ENCODE measurements at regions not wholly inside any gene's neighbourhood (a gene's known extent, or its start where the extent isn't known, plus 50 kb on each side); places are given as distances from the start of the nearest gene placed in this dataset.
"Not testable (repeated sequence)": the region's sequence is repeated elsewhere in the genome, so short reads cannot be mapped to it uniquely, and the experiment has no call there.

DNA sequence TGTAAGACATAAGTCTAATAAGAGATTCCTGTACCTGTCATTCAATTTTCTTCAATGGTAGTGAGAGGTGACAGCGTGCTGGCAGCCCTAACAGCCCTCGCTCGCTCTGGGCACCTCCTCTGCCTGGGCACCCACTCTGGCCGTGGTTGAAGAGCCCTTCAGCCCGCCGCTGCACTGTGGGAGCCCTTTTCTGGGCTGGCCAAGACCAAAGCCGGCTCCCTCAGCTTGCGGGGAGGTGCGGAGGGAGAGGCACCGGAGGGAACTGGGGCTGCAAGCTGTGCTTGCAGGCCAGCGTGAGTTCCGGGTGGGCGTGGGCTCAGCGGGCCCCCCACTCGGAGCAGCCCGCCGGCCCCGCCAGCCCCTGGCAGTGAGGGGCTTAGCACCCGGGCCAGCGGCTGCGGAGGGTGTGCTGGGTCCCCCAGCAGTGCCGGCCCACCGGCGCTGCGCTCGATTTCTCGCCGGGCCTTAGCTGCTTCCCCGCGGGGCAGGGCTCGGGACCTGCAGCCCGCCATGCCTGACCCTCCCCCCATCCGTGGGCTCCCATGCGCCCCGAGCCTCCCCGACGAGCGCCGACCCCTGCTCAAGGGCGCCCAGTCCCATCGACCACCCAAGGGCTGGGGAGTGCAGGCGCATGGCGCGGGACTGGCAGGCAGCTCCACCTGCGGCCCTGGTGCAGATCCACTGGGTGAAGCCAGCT lies 816.6 kb upstream of the TENM4 start:
- H4K8ac ChIP-seq (ENCODE audit: low read length); H3K4ac ChIP-seq (ENCODE audit: low read depth in 1 of 2, low read length in 2 of 2); H3K27ac ChIP-seq (ENCODE audit: low read length, poor library complexity, severe bottlenecking); DNase-seq; H3K4me1 ChIP-seq (ENCODE audit: control insufficient read depth, insufficient read depth, low read depth, low read length); H3K14ac ChIP-seq (ENCODE audit: low read length in 2 of 2); H3K18ac ChIP-seq (ENCODE audit: low read depth in 1 of 2, low read length in 2 of 2); H2AFZ ChIP-seq (ENCODE audit: low read depth, low read length); H3K23ac ChIP-seq (ENCODE audit: low read length in 2 of 2); H2BK12ac ChIP-seq (ENCODE audit: low read length in 2 of 2); H3K27me3 ChIP-seq (ENCODE audit: control insufficient read depth in 1 of 2, insufficient read depth in 1 of 2, low read length in 2 of 2); H3K79me1 ChIP-seq (replicated peaks; ENCODE audit: low read length, poor library complexity, severe bottlenecking); H4K91ac ChIP-seq (ENCODE audit: low read length); H3K9me3 ChIP-seq (ENCODE audit: control insufficient read depth, low read length); H2AK5ac ChIP-seq (ENCODE audit: low read length, severe bottlenecking); H2BK5ac ChIP-seq (ENCODE audit: low read depth, low read length, poor library complexity, severe bottlenecking); H3K36me3 ChIP-seq (ENCODE audit: control insufficient read depth in 1 of 2, insufficient read depth in 2 of 2, low read depth in 1 of 2, low read length in 2 of 2); H3K4me2 ChIP-seq (ENCODE audit: low read length, poor library complexity, severe bottlenecking); H3K4me3 ChIP-seq (ENCODE audit: insufficient read depth in 1 of 2, low read depth in 1 of 2, low read length in 2 of 2); H2BK15ac ChIP-seq (ENCODE audit: low read depth, poor library complexity, severe bottlenecking); H3K9ac ChIP-seq (ENCODE audit: low read length); H2BK120ac ChIP-seq (ENCODE audit: low read depth, low read length): not testable (repeated sequence)
- 96% methylated on average over 35 of the region's 45 CpGs for WGBS

DNA sequence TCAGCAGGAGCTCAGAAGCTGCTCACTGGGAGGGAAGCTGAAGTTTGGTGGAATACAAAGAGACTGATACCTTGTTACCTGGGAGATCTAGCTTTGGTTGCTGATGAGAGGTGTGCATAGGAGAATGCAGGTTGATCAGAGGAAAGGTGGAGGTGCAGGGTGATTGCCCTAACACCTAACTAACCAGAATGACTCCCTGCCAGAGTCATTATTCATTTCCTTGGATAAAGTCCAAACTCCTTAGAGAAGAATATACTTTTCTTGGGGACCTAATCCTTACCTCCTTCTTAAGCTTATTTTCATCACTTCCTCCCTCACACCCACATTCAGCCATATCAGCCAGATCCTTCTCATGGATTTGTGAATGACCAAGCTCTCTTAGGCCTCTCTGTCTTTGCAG lies 814.2 kb upstream of the TENM4 start:
- H3K27me3 ChIP-seq (ENCODE audit: control insufficient read depth in 1 of 2, insufficient read depth in 1 of 2, low read length in 2 of 2): no peaks in the 10 kb centered on the region
- H3K23ac ChIP-seq (ENCODE audit: low read length in 2 of 2): no peak overlapping the region

DNA sequence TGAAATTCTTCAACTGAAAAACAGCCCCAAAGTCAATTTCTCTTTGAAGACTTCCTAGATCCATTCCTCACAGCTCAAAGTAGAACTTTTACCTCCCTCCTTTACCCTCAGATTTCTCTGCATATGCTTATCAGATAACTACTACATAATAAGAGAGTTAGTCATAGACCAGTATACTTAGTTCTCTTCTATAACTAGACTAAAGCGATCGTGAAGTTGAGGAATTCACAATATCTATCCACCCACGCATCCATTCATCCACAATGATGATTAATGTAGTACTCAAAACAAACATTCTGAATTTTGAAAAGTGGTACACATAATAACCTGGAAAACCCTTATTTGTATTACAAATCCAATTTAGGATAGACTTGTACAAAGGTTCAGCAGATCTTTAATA lies 800.9 kb upstream of the TENM4 start:
- Histone ChIP-seq H3K27ac (ENCODE audit: low read length, poor library complexity, severe bottlenecking) (no peak overlapping the region), H2BK120ac (ENCODE audit: low read depth, low read length) (no peak overlapping the region), H4K8ac (ENCODE audit: low read length) (no peak overlapping the region), H3K4me1 (ENCODE audit: control insufficient read depth, insufficient read depth, low read depth, low read length) (no peaks in the 10 kb centered on the region), H3K9ac (ENCODE audit: low read length) (no peak overlapping the region), H2AFZ (ENCODE audit: low read depth, low read length) (no peak overlapping the region), H3K9me3 (ENCODE audit: control insufficient read depth, low read length) (peaks cover 4% of the 10 kb centered on the region), H3K14ac (ENCODE audit: low read length in 2 of 2) (no peak overlapping the region), H3K4me3 (ENCODE audit: insufficient read depth in 1 of 2, low read depth in 1 of 2, low read length in 2 of 2) (no peak overlapping the region), H3K23ac (ENCODE audit: low read length in 2 of 2) (no peak overlapping the region), H3K4ac (ENCODE audit: low read depth in 1 of 2, low read length in 2 of 2) (no peak overlapping the region), H4K91ac (ENCODE audit: low read length) (no peak overlapping the region), H3K4me2 (ENCODE audit: low read length, poor library complexity, severe bottlenecking) (no peak overlapping the region), H2BK12ac (ENCODE audit: low read length in 2 of 2) (no peak overlapping the region), H3K36me3 (ENCODE audit: control insufficient read depth in 1 of 2, insufficient read depth in 2 of 2, low read depth in 1 of 2, low read length in 2 of 2) (no peaks in the 10 kb centered on the region), H2BK5ac (ENCODE audit: low read depth, low read length, poor library complexity, severe bottlenecking) (no peak overlapping the region), H3K27me3 (ENCODE audit: control insufficient read depth in 1 of 2, insufficient read depth in 1 of 2, low read length in 2 of 2) (no peaks in the 10 kb centered on the region), H3K79me1 (replicated peaks; ENCODE audit: low read length, poor library complexity, severe bottlenecking) (no peaks in the 10 kb centered on the region), H2BK15ac (ENCODE audit: low read depth, poor library complexity, severe bottlenecking) (no peak overlapping the region), H2AK5ac (ENCODE audit: low read length, severe bottlenecking) (no peak overlapping the region), H3K18ac (ENCODE audit: low read depth in 1 of 2, low read length in 2 of 2) (no peak overlapping the region)
- no peak for DNase-seq
- 30% methylated on average over 2 of the region's 3 CpGs for WGBS

More for the DNA sequence above, 814.2 kb upstream of the TENM4 start:
- Histone ChIP-seq H3K4me3 (ENCODE audit: insufficient read depth in 1 of 2, low read depth in 1 of 2, low read length in 2 of 2) (no peak overlapping the region), H2AFZ (ENCODE audit: low read depth, low read length) (no peak overlapping the region), H2AK5ac (ENCODE audit: low read length, severe bottlenecking) (no peak overlapping the region), H4K8ac (ENCODE audit: low read length) (no peak overlapping the region), H2BK120ac (ENCODE audit: low read depth, low read length) (no peak overlapping the region), H3K14ac (ENCODE audit: low read length in 2 of 2) (no peak overlapping the region), H4K91ac (ENCODE audit: low read length) (no peak overlapping the region), H3K4me2 (ENCODE audit: low read length, poor library complexity, severe bottlenecking) (no peak overlapping the region), H2BK15ac (ENCODE audit: low read depth, poor library complexity, severe bottlenecking) (no peak overlapping the region), H3K18ac (ENCODE audit: low read depth in 1 of 2, low read length in 2 of 2) (no peak overlapping the region), H3K9ac (ENCODE audit: low read length) (no peak overlapping the region), H3K4me1 (ENCODE audit: control insufficient read depth, insufficient read depth, low read depth, low read length) (no peaks in the 10 kb centered on the region), H3K9me3 (ENCODE audit: control insufficient read depth, low read length) (no peaks in the 10 kb centered on the region), H3K36me3 (ENCODE audit: control insufficient read depth in 1 of 2, insufficient read depth in 2 of 2, low read depth in 1 of 2, low read length in 2 of 2) (no peaks in the 10 kb centered on the region), H3K27ac (ENCODE audit: low read length, poor library complexity, severe bottlenecking) (no peak overlapping the region), H2BK5ac (ENCODE audit: low read depth, low read length, poor library complexity, severe bottlenecking) (no peak overlapping the region), H2BK12ac (ENCODE audit: low read length in 2 of 2) (no peak overlapping the region), H3K4ac (ENCODE audit: low read depth in 1 of 2, low read length in 2 of 2) (no peak overlapping the region), H3K79me1 (replicated peaks; ENCODE audit: low read length, poor library complexity, severe bottlenecking) (no peaks in the 10 kb centered on the region)
- DNase-seq: no peak

DNA sequence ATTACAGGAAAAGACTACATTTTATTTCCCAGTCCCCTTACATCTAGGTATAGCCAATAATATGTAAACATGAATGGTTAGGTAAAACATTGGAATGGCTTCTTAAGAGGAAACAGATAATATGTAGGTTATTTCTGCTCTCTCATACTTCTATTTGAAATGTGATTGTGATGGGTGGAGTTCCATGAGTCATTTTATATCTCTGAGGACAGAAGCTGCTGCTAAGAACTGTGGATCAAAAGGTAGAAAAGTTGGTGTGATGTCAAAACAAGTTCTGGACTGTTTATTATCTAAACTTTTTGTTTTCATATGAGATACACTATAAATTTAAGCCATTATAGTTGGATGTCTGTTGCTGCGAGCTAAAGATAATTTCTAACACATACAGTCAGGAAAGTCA lies 799.4 kb upstream of the TENM4 start:
- no peak overlapping the region for H3K4ac ChIP-seq (ENCODE audit: low read depth in 1 of 2, low read length in 2 of 2)
- H2AK5ac ChIP-seq (ENCODE audit: low read length, severe bottlenecking): no peak overlapping the region
- no peaks in the 10 kb centered on the region for H3K36me3 ChIP-seq (ENCODE audit: control insufficient read depth in 1 of 2, insufficient read depth in 2 of 2, low read depth in 1 of 2, low read length in 2 of 2)
- H3K27me3 ChIP-seq (ENCODE audit: control insufficient read depth in 1 of 2, insufficient read depth in 1 of 2, low read length in 2 of 2): no peaks in the 10 kb centered on the region
- no CpG with 5 or more reads among the region's 1 CpG for WGBS
- no peak overlapping the region for H2BK120ac ChIP-seq (ENCODE audit: low read depth, low read length)
- no peaks in the 10 kb centered on the region for H3K79me1 ChIP-seq (replicated peaks; ENCODE audit: low read length, poor library complexity, severe bottlenecking)
- H3K23ac ChIP-seq (ENCODE audit: low read length in 2 of 2): no peak overlapping the region
- no peak overlapping the region for H2BK12ac ChIP-seq (ENCODE audit: low read length in 2 of 2)
- no peak overlapping the region for H3K18ac ChIP-seq (ENCODE audit: low read depth in 1 of 2, low read length in 2 of 2)
- no peak overlapping the region for H3K27ac ChIP-seq (ENCODE audit: low read length, poor library complexity, severe bottlenecking)
- no peak overlapping the region for H4K91ac ChIP-seq (ENCODE audit: low read length)
- H3K9ac ChIP-seq (ENCODE audit: low read length): no peak overlapping the region
- H3K9me3 ChIP-seq (ENCODE audit: control insufficient read depth, low read length): no peaks in the 10 kb centered on the region
- no peaks in the 10 kb centered on the region for H3K4me1 ChIP-seq (ENCODE audit: control insufficient read depth, insufficient read depth, low read depth, low read length)
- H3K14ac ChIP-seq (ENCODE audit: low read length in 2 of 2): no peak overlapping the region
- no peak overlapping the region for H2AFZ ChIP-seq (ENCODE audit: low read depth, low read length)
- no peak overlapping the region for H2BK15ac ChIP-seq (ENCODE audit: low read depth, poor library complexity, severe bottlenecking)
- H4K8ac ChIP-seq (ENCODE audit: low read length): no peak overlapping the region
- no peak overlapping the region for H2BK5ac ChIP-seq (ENCODE audit: low read depth, low read length, poor library complexity, severe bottlenecking)
- no peak for DNase-seq
- no peak overlapping the region for H3K4me3 ChIP-seq (ENCODE audit: insufficient read depth in 1 of 2, low read depth in 1 of 2, low read length in 2 of 2)
- H3K4me2 ChIP-seq (ENCODE audit: low read length, poor library complexity, severe bottlenecking): no peak overlapping the region
